HUES64 (cell line): ENCODE measurements at regions not wholly inside any gene's neighbourhood (a gene's known extent, or its start where the extent isn't known, plus 50 kb on each side); places are given as distances from the start of the nearest gene placed in this dataset.

ENCODE experiments used
- H3K27ac ChIP-seq: 2 replicates; pipeline ENCODE4 v1.7.0; 2013; ENCODE audit warnings: low read depth, low read length, inconsistent platforms
- H3K27me3 ChIP-seq: 2 replicates; pipeline ENCODE4 v1.6.1; 2013; ENCODE audit warnings: mild to moderate bottlenecking, low read length; ENCODE audit not compliant: insufficient read depth
- H3K36me3 ChIP-seq: 2 replicates; pipeline ENCODE4 v1.6.1; 2013; ENCODE audit warnings: mild to moderate bottlenecking, low read length; ENCODE audit not compliant: insufficient read depth
- H3K4me1 ChIP-seq: 2 replicates; pipeline ENCODE4 v1.6.1; 2013; ENCODE audit warnings: mild to moderate bottlenecking, low read length, moderate library complexity; ENCODE audit not compliant: insufficient read depth
- H3K4me3 ChIP-seq: 2 replicates; pipeline ENCODE4 v1.5.1; 2013; ENCODE audit warnings: mild to moderate bottlenecking, low read length, moderate library complexity
- H3K9ac ChIP-seq: 2 replicates; pipeline ENCODE4 v1.6.1; 2013; ENCODE audit warnings: mild to moderate bottlenecking, low read depth, low read length
- H3K9me3 ChIP-seq: 2 replicates; pipeline ENCODE4 v1.6.1; 2013; ENCODE audit warnings: low read depth, low read length; ENCODE audit not compliant: insufficient read depth
- WGBS: fragments of 150-250, 120-280 bp; methylation state at CpG from one replicate; pipeline ENCODE4 v1.1.7; 2013; ENCODE audit warnings: missing lambda C conversion rate; 5-methylcytosine and 5-hydroxymethylcytosine counted together

GRCh38 chr2:11019614-11020013 lies 107.9 kb downstream of the KCNF1 start:
- Histone ChIP-seq H3K4me3 (no peak overlapping the region), H3K9ac (no peak overlapping the region), H3K36me3 (no peaks in the 10 kb centered on the region), H3K4me1 (peaks cover 3% of the 10 kb centered on the region; the same call in 1 of the 2 replicates), H3K27me3 (no peaks in the 10 kb centered on the region), H3K9me3 (no peaks in the 10 kb centered on the region), H3K27ac (no peak overlapping the region)
- WGBS, result 94% methylated on average over 2 of the region's 2 CpGs

GRCh38 chr2:11022064-11022463 lies 110.3 kb downstream of the KCNF1 start:
- Histone ChIP-seq H3K27me3 (no peaks in the 10 kb centered on the region), H3K4me1 (peaks cover 3% of the 10 kb centered on the region; the same call in 1 of the 2 replicates), H3K9ac (no peak overlapping the region), H3K9me3 (no peaks in the 10 kb centered on the region), H3K36me3 (no peaks in the 10 kb centered on the region), H3K4me3 (no peak overlapping the region), H3K27ac (no peak overlapping the region)
- 93% methylated on average over 6 of the region's 6 CpGs for WGBS

GRCh38 chr2:11022591-11023273 lies 111.0 kb downstream of the KCNF1 start:
- Histone ChIP-seq H3K9ac (no peak overlapping the region), H3K27me3 (no peaks in the 10 kb centered on the region), H3K9me3 (no peaks in the 10 kb centered on the region), H3K4me3 (no peak overlapping the region), H3K27ac (no peak overlapping the region), H3K36me3 (no peaks in the 10 kb centered on the region), H3K4me1 (peaks cover 3% of the 10 kb centered on the region; the same call in 1 of the 2 replicates)
- WGBS, result 88% methylated on average over 12 of the region's 12 CpGs

GRCh38 chr2:11023326-11024258 lies 111.9 kb downstream of the KCNF1 start:
- no peaks in the 10 kb centered on the region for H3K27me3 ChIP-seq
- no peak overlapping the region for H3K4me3 ChIP-seq
- 93% methylated on average over 29 of the region's 29 CpGs for WGBS

DNA sequence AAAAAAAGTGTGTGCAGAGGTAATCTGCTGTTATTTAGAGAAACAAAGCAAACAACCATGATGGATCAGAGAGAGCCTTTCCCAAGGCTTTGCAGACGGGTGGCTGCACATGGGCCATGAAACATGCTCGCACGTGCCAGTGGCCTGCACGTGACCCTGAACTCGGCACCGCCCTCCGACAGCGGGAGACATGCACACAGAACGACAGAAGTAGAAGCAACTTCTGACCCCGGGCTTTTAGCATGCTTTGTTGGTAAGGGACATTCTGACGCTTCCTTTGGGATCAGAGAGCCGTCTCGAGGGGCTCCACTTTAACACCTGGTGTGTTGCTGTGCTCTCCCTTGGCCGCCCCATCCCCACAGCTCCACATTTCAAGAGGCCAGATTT lies 112.5 kb downstream of the KCNF1 start:
- no peaks in the 10 kb centered on the region for H3K36me3 ChIP-seq
- no peak overlapping the region for H3K27ac ChIP-seq
- no peak overlapping the region for H3K4me3 ChIP-seq
- 85% methylated on average over 14 of the region's 14 CpGs for WGBS
- peaks cover 3% of the 10 kb centered on the region; the same call in 1 of the 2 replicates for H3K4me1 ChIP-seq
- no peaks in the 10 kb centered on the region for H3K9me3 ChIP-seq
- no peaks in the 10 kb centered on the region for H3K27me3 ChIP-seq
- H3K9ac ChIP-seq, result no peak overlapping the region

More at GRCh38 chr2:11023326-11024258, 111.9 kb downstream of the KCNF1 start:
- H3K27ac ChIP-seq, result no peak overlapping the region
- no peaks in the 10 kb centered on the region for H3K36me3 ChIP-seq
- no peak overlapping the region for H3K9ac ChIP-seq
- no peaks in the 10 kb centered on the region for H3K9me3 ChIP-seq
- H3K4me1 ChIP-seq, result peaks cover 3% of the 10 kb centered on the region; the same call in 1 of the 2 replicates

GRCh38 chr2:11024687-11025086 lies 113.0 kb downstream of the KCNF1 start:
- Histone ChIP-seq H3K27ac (no peak overlapping the region), H3K9me3 (no peaks in the 10 kb centered on the region), H3K4me3 (no peak overlapping the region), H3K36me3 (no peaks in the 10 kb centered on the region), H3K27me3 (no peaks in the 10 kb centered on the region), H3K4me1 (peaks cover 3% of the 10 kb centered on the region; the same call in 1 of the 2 replicates), H3K9ac (no peak overlapping the region)
- 88% methylated on average over 5 of the region's 7 CpGs for WGBS

DNA sequence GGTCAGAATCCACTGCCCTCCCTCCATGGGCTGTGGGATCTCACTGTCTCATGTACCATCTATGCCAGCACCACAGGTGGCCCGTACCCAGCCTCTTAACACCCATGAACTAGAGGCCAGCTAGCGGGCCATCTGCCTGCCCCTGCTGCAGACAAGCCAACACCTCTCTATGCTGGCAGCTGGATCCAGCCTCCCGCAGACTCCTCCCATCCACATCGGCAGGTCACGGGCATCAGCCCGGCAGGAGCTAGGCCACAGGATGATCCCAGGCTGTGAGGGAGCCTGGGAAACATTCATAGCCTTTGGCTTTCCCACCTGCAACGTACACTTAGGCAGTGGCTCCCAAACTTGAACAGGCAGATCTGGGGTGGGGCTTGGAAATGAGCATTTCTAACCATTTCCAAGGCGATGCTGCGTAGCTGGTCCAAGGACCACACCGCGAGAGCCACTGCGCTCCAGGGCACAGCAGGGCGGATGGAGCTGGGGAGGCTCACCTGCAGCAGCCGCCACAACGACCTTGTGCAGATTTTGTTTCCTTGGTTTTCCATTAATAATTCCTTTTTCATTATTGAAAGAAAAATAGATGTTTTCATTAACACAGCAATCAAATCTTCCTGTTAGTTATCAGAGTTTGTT lies 114.7 kb downstream of the KCNF1 start:
- H3K4me1 ChIP-seq, result no peaks in the 10 kb centered on the region
- 87% methylated on average over 15 of the region's 15 CpGs for WGBS
- H3K27me3 ChIP-seq, result no peaks in the 10 kb centered on the region
- H3K36me3 ChIP-seq, result no peaks in the 10 kb centered on the region
- no peak overlapping the region for H3K4me3 ChIP-seq
- H3K9ac ChIP-seq, result no peak overlapping the region
- H3K27ac ChIP-seq, result no peak overlapping the region
- no peaks in the 10 kb centered on the region for H3K9me3 ChIP-seq

- no peaks in the 10 kb centered on the region for H3K36me3 ChIP-seq
- H3K27ac ChIP-seq, result no peak overlapping the region
- H3K27me3 ChIP-seq, result no peaks in the 10 kb centered on the region
- H3K4me1 ChIP-seq, result no peaks in the 10 kb centered on the region
- no peak overlapping the region for H3K9ac ChIP-seq
- H3K9me3 ChIP-seq, result no peaks in the 10 kb centered on the region
- H3K4me3 ChIP-seq, result no peak overlapping the region
- 92% methylated on average over 7 of the region's 7 CpGs for WGBS
These were observed 115.5 kb downstream of the KCNF1 start for GRCh38 chr2:11027195-11027594.

- Histone ChIP-seq H3K36me3 (no peaks in the 10 kb centered on the region), H3K27ac (no peak overlapping the region), H3K27me3 (no peaks in the 10 kb centered on the region), H3K4me1 (no peaks in the 10 kb centered on the region), H3K4me3 (no peak overlapping the region), H3K9ac (no peak overlapping the region), H3K9me3 (peaks cover 3% of the 10 kb centered on the region; the same call in 1 of the 2 replicates)
- 93% methylated on average over 4 of the region's 5 CpGs for WGBS
These were observed 116.7 kb downstream of the KCNF1 start for GRCh38 chr2:11028407-11028916.

DNA sequence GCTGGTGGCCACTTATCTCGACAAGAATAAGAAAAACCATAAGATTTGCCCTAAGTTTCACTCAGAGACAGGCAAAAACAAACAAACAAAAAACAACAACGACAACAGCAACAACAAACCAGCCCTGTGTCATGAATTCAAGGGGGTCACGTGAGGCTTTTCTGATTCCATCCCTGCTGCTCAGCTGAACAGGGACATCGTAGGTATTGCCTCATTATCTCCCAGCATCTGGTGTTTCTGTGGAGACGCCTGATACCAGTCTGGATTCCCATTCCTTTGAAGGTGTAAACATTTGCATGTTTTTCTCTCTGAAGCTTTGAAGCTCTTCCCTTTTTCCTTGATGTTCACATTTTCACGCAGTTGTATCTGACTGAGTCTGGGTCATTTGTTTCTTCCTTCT lies 117.4 kb downstream of the KCNF1 start:
- Histone ChIP-seq H3K4me1 (no peaks in the 10 kb centered on the region), H3K9me3 (peaks cover 6% of the 10 kb centered on the region; the same call in 1 of the 2 replicates), H3K36me3 (no peaks in the 10 kb centered on the region), H3K4me3 (no peak overlapping the region), H3K27ac (no peak overlapping the region), H3K9ac (no peak overlapping the region), H3K27me3 (no peaks in the 10 kb centered on the region)
- WGBS, result 85% methylated on average over 6 of the region's 6 CpGs

DNA sequence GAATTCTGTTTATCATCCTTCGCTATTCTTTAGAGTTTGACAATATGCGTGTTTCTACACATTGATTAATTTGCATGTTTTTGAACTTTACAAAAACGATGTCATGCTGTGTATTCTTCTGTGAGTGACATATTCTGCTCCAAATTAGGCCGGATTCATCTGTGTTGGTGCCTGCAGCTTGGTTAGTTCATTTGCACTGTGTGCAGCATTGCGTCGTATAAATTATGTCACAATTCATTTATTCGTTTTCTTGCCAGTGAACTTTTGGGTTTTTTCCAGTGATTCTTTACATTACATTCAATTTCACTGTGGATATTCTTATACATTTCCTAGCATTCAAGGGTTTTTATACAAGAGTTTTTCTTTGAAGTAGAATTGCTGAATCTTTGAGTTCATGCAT lies 118.3 kb downstream of the KCNF1 start:
- no peaks in the 10 kb centered on the region for H3K27me3 ChIP-seq
- peaks cover 9% of the 10 kb centered on the region; the same call in 1 of the 2 replicates for H3K9me3 ChIP-seq
- H3K9ac ChIP-seq, result no peak overlapping the region
- H3K4me3 ChIP-seq, result no peak overlapping the region
- no peaks in the 10 kb centered on the region for H3K36me3 ChIP-seq
- H3K4me1 ChIP-seq, result no peaks in the 10 kb centered on the region
- no peak overlapping the region for H3K27ac ChIP-seq
- 95% methylated on average over 7 of the region's 7 CpGs for WGBS
